ENCODE measurements at regions not wholly inside any gene's neighbourhood (a gene's known extent, or its start where the extent isn't known, plus 50 kb on each side); places are given as distances from the start of the nearest gene placed in this dataset.
"Not testable (repeated sequence)": the region's sequence is repeated elsewhere in the genome, so short reads cannot be mapped to it uniquely, and the experiment has no call there.

- TF ChIP-seq POLR2A, CTCF (IDR thresholded peaks at IDR 0.05): not testable (repeated sequence)
Measured at GRCh38 chr21:14008436-14008835, 202.3 kb downstream of the LIPI start.
